HepG2 (cell line): ENCODE measurements at regions not wholly inside any gene's neighbourhood (a gene's known extent, or its start where the extent isn't known, plus 50 kb on each side); places are given as distances from the start of the nearest gene placed in this dataset.

Experiments used
- ARNTL ChIP-seq: sonication (generic); formaldehyde crosslinking; IDR thresholded peaks from 2 replicates; pipeline ENCODE4 v1.4.0; 2020; ENCODE audit warnings: mild to moderate bottlenecking, missing genetic modification reagents
- CENPX ChIP-seq: sonication (generic); formaldehyde crosslinking; IDR thresholded peaks from 2 replicates; pipeline ENCODE4 v1.9.0; 2021; ENCODE audit warnings: mild to moderate bottlenecking, missing genetic modification reagents, moderate library complexity
- DDIT3 ChIP-seq: sonication (generic); formaldehyde crosslinking; IDR thresholded peaks from 2 replicates; pipeline ENCODE4 v1.4.0; 2020; ENCODE audit warnings: mild to moderate bottlenecking, missing genetic modification reagents
- HMGXB4 ChIP-seq, 2 experiments: sonication (generic) in 1 of 2; formaldehyde crosslinking in 1 of 2; IDR thresholded peaks; 2 replicates each; pipeline versions ENCODE4 v1.4.0 to v1.6.1; 2018 to 2020; ENCODE audit warnings: missing genetic modification reagents in 2 of 2, borderline replicate concordance in 1 of 2, low read depth in 1 of 2, mild to moderate bottlenecking in 1 of 2, missing biosample characterization in 1 of 2
- HNF4G ChIP-seq, 2 experiments: sonication (generic) in 1 of 2; formaldehyde crosslinking in 1 of 2; IDR thresholded peaks; 2 replicates each; pipeline versions ENCODE4 v1.4.0 to v1.6.1; 2011 to 2020; ENCODE audit warnings: borderline replicate concordance in 2 of 2, low read depth in 2 of 2, mild to moderate bottlenecking in 2 of 2, low read length in 1 of 2, missing genetic modification reagents in 1 of 2, moderate library complexity in 1 of 2
- JUND ChIP-seq: sonication (generic); formaldehyde crosslinking; IDR thresholded peaks from 2 replicates; pipeline ENCODE4 v1.8.0; 2022; ENCODE audit warnings: mild to moderate bottlenecking, missing genetic modification reagents
- KDM2A ChIP-seq: sonication (generic); formaldehyde crosslinking; IDR thresholded peaks from 2 replicates; pipeline ENCODE4 v1.4.0; 2020; ENCODE audit warnings: low read depth, missing genetic modification reagents, borderline replicate concordance
- KDM3A ChIP-seq: IDR thresholded peaks from 2 replicates; pipeline ENCODE4 v1.6.1; 2018; ENCODE audit warnings: low read depth, missing compliant biosample characterization
- KLF9 ChIP-seq: IDR thresholded peaks from 2 replicates; pipeline ENCODE4 v1.6.1; 2016; ENCODE audit warnings: low read depth
- MIXL1 ChIP-seq: IDR thresholded peaks from 2 replicates; pipeline ENCODE4 v1.6.1; 2016
- MLLT10 ChIP-seq: sonication (generic); formaldehyde crosslinking; IDR thresholded peaks from 2 replicates; pipeline ENCODE4 v1.4.0; 2020; ENCODE audit warnings: missing genetic modification reagents
- MTF1 ChIP-seq: sonication (generic); formaldehyde crosslinking; IDR thresholded peaks from 2 replicates; pipeline ENCODE4 v1.5.0; 2020; ENCODE audit warnings: missing genetic modification reagents
- NR1H2 ChIP-seq: sonication (generic); formaldehyde crosslinking; IDR thresholded peaks from 2 replicates; pipeline ENCODE4 v1.8.1; 2022; ENCODE audit warnings: low read depth, missing genetic modification reagents, borderline replicate concordance
- NR2F6 ChIP-seq, 2 experiments: IDR thresholded peaks; 2 replicates each; pipeline ENCODE4 v1.6.1; 2016; ENCODE audit warnings: antibody characterized with exemption in 1 of 2, mild to moderate bottlenecking in 1 of 2
- PRMT3 ChIP-seq: sonication (generic); formaldehyde crosslinking; IDR thresholded peaks from 2 replicates; pipeline ENCODE4 v1.8.1; 2022; ENCODE audit warnings: low read depth, mild to moderate bottlenecking, moderate library complexity, missing genetic modification reagents, borderline replicate concordance
- TCF12 ChIP-seq, 2 experiments: fragments of 450-650 bp in 1 of 2; sonication (generic) in 1 of 2; formaldehyde crosslinking in 1 of 2; IDR thresholded peaks; 2 replicates each; pipeline versions ENCODE4 v1.6.1 to v1.8.0; 2017 to 2022; ENCODE audit warnings: antibody characterized with exemption in 1 of 2, mild to moderate bottlenecking in 1 of 2, missing genetic modification reagents in 1 of 2, moderate library complexity in 1 of 2
- THAP11 ChIP-seq: IDR thresholded peaks from 2 replicates; pipeline ENCODE4 v1.6.1; 2016; ENCODE audit warnings: missing biosample characterization, missing genetic modification reagents
- XRCC5 ChIP-seq: fragments of 200-400 bp; formaldehyde crosslinking; optimal IDR thresholded peaks from 2 replicates; pipeline ENCODE3; 2017; ENCODE audit warnings: mild to moderate bottlenecking, low read length
- ZBTB25 ChIP-seq: IDR thresholded peaks from 2 replicates; pipeline ENCODE4 v1.6.1; 2018; ENCODE audit warnings: missing genetic modification reagents
- ZFP91 ChIP-seq: sonication (generic); formaldehyde crosslinking; IDR thresholded peaks from 2 replicates; pipeline ENCODE4 v1.9.0; 2022; ENCODE audit warnings: missing genetic modification reagents, mild to moderate bottlenecking, borderline replicate concordance
- ZNF124 ChIP-seq: sonication (generic); formaldehyde crosslinking; IDR thresholded peaks from 2 replicates; pipeline ENCODE4 v1.4.0; 2020; ENCODE audit warnings: missing genetic modification reagents
- ZNF251 ChIP-seq: sonication (generic); formaldehyde crosslinking; IDR thresholded peaks from 2 replicates; pipeline ENCODE4 v1.9.0; 2021; ENCODE audit warnings: mild to moderate bottlenecking, missing genetic modification reagents
- ZNF292 ChIP-seq: sonication (generic); formaldehyde crosslinking; IDR thresholded peaks from 2 replicates; pipeline ENCODE4 v1.8.1; 2022; ENCODE audit warnings: mild to moderate bottlenecking, low read depth, missing genetic modification reagents, borderline replicate concordance
- ZNF614 ChIP-seq: IDR thresholded peaks from 2 replicates; pipeline ENCODE4 v1.6.1; 2018; ENCODE audit warnings: missing biosample characterization, missing genetic modification reagents, inconsistent platforms, borderline replicate concordance
- ZNF773 ChIP-seq: sonication (generic); formaldehyde crosslinking; IDR thresholded peaks from 2 replicates; pipeline ENCODE4 v1.4.0; 2020; ENCODE audit warnings: missing genetic modification reagents, borderline replicate concordance
- ZZZ3 ChIP-seq: sonication (generic); formaldehyde crosslinking; IDR thresholded peaks from 2 replicates; pipeline ENCODE4 v1.4.0; 2020; ENCODE audit warnings: missing genetic modification reagents, mild to moderate bottlenecking, borderline replicate concordance

GRCh38 chr10:46228563-46229071 is 58.2 kb upstream of the ANTXRL start (continued):
- no peak for TF ChIP-seq MTF1 (CRISPR knock-in tag)
- TF ChIP-seq KDM2A (CRISPR knock-in tag), result 0 out of 2 replicates have a peak, but pooled peaks have one; percentile 29
- TF ChIP-seq KLF9 (CRISPR knock-in tag), result 0 out of 2 replicates have a peak, but pooled peaks have one; percentile 16
- no peak for TF ChIP-seq ZNF773 (CRISPR knock-in tag)
- TF ChIP-seq ZFP91 (CRISPR knock-in tag), result peak; percentile 31; the same call in 1 of the 2 replicates
- TF ChIP-seq ARNTL, result no peak
- TF ChIP-seq ZNF124, result 0 out of 2 replicates have a peak, but pooled peaks have one; percentile 9
- no peak for TF ChIP-seq THAP11 (CRISPR knock-in tag)
- TF ChIP-seq HNF4G (IDR thresholded peaks at IDR 0.05; ENCODE audit: borderline replicate concordance, low read depth, low read length), result no peak
- TF ChIP-seq HNF4G (CRISPR knock-in tag; IDR thresholded peaks at IDR 0.05; ENCODE audit: borderline replicate concordance, low read depth), result no peak
- TF ChIP-seq JUND (CRISPR knock-in tag), result no peak
- TF ChIP-seq ZZZ3, result no peak
- TF ChIP-seq MIXL1, result 0 out of 2 replicates have a peak, but pooled peaks have one; percentile 16
- TF ChIP-seq TCF12 (IDR thresholded peaks at IDR 0.05), result no peak
- no peak for TF ChIP-seq TCF12 (CRISPR knock-in tag; IDR thresholded peaks at IDR 0.05)
- TF ChIP-seq CENPX (CRISPR knock-in tag), result no peak
- no peak for TF ChIP-seq ZNF251 (CRISPR knock-in tag)
- TF ChIP-seq MLLT10 (CRISPR knock-in tag), result no peak
- 0 out of 4 replicates have a peak, but pooled peaks have one; percentile 19 to 47 for TF ChIP-seq HMGXB4 (CRISPR knock-in tag; IDR thresholded peaks at IDR 0.05; ENCODE audit: borderline replicate concordance in 1 of 2, low read depth in 1 of 2)
- TF ChIP-seq DDIT3 (CRISPR knock-in tag), result no peak
- no peak for TF ChIP-seq NR2F6 (IDR thresholded peaks at IDR 0.05)
- TF ChIP-seq NR2F6 (CRISPR knock-in tag; IDR thresholded peaks at IDR 0.05), result no peak
- no peak for TF ChIP-seq PRMT3 (CRISPR knock-in tag)
- TF ChIP-seq KDM3A (CRISPR knock-in tag), result 0 out of 2 replicates have a peak, but pooled peaks have one; percentile 70
- TF ChIP-seq XRCC5, result peak; percentile 35
- no peak for TF ChIP-seq NR1H2 (CRISPR knock-in tag)
- TF ChIP-seq ZNF292, result peak; percentile 21; the same call in 1 of the 2 replicates
- TF ChIP-seq ZNF614 (CRISPR knock-in tag), result peak; percentile 37; the same call in 1 of the 2 replicates
- 0 out of 2 replicates have a peak, but pooled peaks have one; percentile 42 for TF ChIP-seq ZBTB25
